Hepatocyte (in vitro differentiated cells): ENCODE measurements at regions not wholly inside any gene's neighbourhood (a gene's known extent, or its start where the extent isn't known, plus 50 kb on each side); places are given as distances from the start of the nearest gene placed in this dataset.
"Not testable (repeated sequence)": the region's sequence is repeated elsewhere in the genome, so short reads cannot be mapped to it uniquely, and the experiment has no call there.

ENCODE experiments used
- CTCF ChIP-seq: fragments of 200-600 bp; sonication (generic); IDR thresholded peaks from 2 replicates; pipeline ENCODE4 v1.5.1; 2016; ENCODE audit warnings: antibody characterized with exemption, mild to moderate bottlenecking; ENCODE audit not compliant: poor library complexity
- EZH2 ChIP-seq: fragments of 200-600 bp; sonication (generic); IDR thresholded peaks from 2 replicates; pipeline ENCODE4 v1.6.1; 2016; ENCODE audit warnings: antibody characterized with exemption, mild to moderate bottlenecking, borderline replicate concordance

DNA sequence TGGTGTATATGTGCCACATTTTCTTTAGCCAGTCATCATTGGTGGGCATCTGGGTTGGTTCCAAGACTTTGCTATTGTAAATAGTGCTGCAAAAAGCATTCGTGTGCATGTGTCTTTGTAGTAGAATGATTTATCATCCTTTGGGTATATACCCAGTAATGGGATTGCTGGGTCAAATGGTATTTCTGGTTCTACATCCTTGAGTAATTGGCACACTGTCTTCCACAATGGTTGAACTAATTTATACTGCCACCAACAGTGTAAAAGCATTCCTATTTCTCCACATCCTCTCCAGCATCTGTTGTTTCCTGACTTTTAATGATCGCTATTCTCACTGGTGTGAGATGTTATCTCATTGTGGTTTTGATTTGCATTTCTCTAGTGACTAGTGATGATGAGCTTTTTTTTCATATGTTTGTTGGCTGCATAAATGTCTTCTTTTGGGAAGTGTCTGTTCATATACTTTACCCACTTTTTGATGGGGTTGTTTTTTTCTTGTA, 264.6 kb upstream of the ETAA1 start:
- not testable (repeated sequence) for TF ChIP-seq CTCF, EZH2
